ENCODE measurements at regions not wholly inside any gene's neighbourhood (a gene's known extent, or its start where the extent isn't known, plus 50 kb on each side); places are given as distances from the start of the nearest gene placed in this dataset.

GRCh38 chrX:30971774-30972603 is 82.9 kb upstream of the TAB3 start:
- H3K27me3 ChIP-seq (ENCODE audit: insufficient read depth, low read length, poor library complexity) = no peaks in the 10 kb centered on the region
- no peaks in the 10 kb centered on the region for H3K36me3 ChIP-seq (ENCODE audit: insufficient read depth, low read length)
- peak overlapping the region; percentile 39 for H2AFZ ChIP-seq (ENCODE audit: low read depth, low read length)
- TF ChIP-seq, protein P1, sequence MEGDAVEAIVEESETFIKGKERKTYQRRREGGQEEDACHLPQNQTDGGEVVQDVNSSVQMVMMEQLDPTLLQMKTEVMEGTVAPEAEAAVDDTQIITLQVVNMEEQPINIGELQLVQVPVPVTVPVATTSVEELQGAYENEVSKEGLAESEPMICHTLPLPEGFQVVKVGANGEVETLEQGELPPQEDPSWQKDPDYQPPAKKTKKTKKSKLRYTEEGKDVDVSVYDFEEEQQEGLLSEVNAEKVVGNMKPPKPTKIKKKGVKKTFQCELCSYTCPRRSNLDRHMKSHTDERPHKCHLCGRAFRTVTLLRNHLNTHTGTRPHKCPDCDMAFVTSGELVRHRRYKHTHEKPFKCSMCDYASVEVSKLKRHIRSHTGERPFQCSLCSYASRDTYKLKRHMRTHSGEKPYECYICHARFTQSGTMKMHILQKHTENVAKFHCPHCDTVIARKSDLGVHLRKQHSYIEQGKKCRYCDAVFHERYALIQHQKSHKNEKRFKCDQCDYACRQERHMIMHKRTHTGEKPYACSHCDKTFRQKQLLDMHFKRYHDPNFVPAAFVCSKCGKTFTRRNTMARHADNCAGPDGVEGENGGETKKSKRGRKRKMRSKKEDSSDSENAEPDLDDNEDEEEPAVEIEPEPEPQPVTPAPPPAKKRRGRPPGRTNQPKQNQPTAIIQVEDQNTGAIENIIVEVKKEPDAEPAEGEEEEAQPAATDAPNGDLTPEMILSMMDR (IDR thresholded peaks at IDR 0.05; ENCODE audit: borderline replicate concordance, extremely low read depth, low read length, poor library complexity, severe bottlenecking) = peak; percentile 70
- TF ChIP-seq EZH2 (IDR thresholded peaks at IDR 0.05; ENCODE audit: borderline replicate concordance, low read depth, low read length, severe bottlenecking) = no peak
- no peak overlapping the region for H3K4me3 ChIP-seq (ENCODE audit: low read depth in 1 of 2, low read length in 2 of 2)
- ATAC-seq (ENCODE audit: insufficient read depth, low read depth) = peak; percentile 73
- H3K79me2 ChIP-seq (ENCODE audit: insufficient read depth, low read length) = no peaks in the 10 kb centered on the region
- H3K4me2 ChIP-seq (ENCODE audit: insufficient read depth, low read length) = no peak overlapping the region
- H3K9ac ChIP-seq (ENCODE audit: low read depth, low read length) = no peak overlapping the region
- no peaks in the 10 kb centered on the region for H3K9me3 ChIP-seq (ENCODE audit: insufficient read depth, low read length, severe bottlenecking)
- no peaks in the 10 kb centered on the region for H3K4me1 ChIP-seq (ENCODE audit: insufficient read depth, low read length)
- no peaks in the 10 kb centered on the region for H4K20me1 ChIP-seq (ENCODE audit: insufficient read depth, low read length)
- H3K27ac ChIP-seq (ENCODE audit: low read length) = no peak overlapping the region
- DNase-seq = peak; percentile 8

GRCh38 chrX:30967516-30967915 is 78.5 kb upstream of the TAB3 start:
- no peak overlapping the region for H3K9ac ChIP-seq (ENCODE audit: low read depth, low read length)
- ATAC-seq (ENCODE audit: insufficient read depth, low read depth) (no peak), DNase-seq (no peak)
- H4K20me1 ChIP-seq (ENCODE audit: insufficient read depth, low read length) = no peaks in the 10 kb centered on the region
- H3K4me2 ChIP-seq (ENCODE audit: insufficient read depth, low read length) = no peak overlapping the region
- no peak overlapping the region for H3K27ac ChIP-seq (ENCODE audit: low read length)
- no peaks in the 10 kb centered on the region for H3K36me3 ChIP-seq (ENCODE audit: insufficient read depth, low read length)
- no peak for TF ChIP-seq EZH2 (IDR thresholded peaks at IDR 0.05; ENCODE audit: borderline replicate concordance, low read depth, low read length, severe bottlenecking)
- TF ChIP-seq, protein P1 (IDR thresholded peaks at IDR 0.05; ENCODE audit: borderline replicate concordance, extremely low read depth, low read length, poor library complexity, severe bottlenecking) = no peak
- no peaks in the 10 kb centered on the region for H3K9me3 ChIP-seq (ENCODE audit: insufficient read depth, low read length, severe bottlenecking)
- no peaks in the 10 kb centered on the region for H3K4me1 ChIP-seq (ENCODE audit: insufficient read depth, low read length)
- no peak overlapping the region for H3K4me3 ChIP-seq (ENCODE audit: low read depth in 1 of 2, low read length in 2 of 2)
- H2AFZ ChIP-seq (ENCODE audit: low read depth, low read length) = no peak overlapping the region
- H3K79me2 ChIP-seq (ENCODE audit: insufficient read depth, low read length) = no peaks in the 10 kb centered on the region
- H3K27me3 ChIP-seq (ENCODE audit: insufficient read depth, low read length, poor library complexity) = no peaks in the 10 kb centered on the region

GRCh38 chrX:30965767-30966166 is 76.7 kb upstream of the TAB3 start:
- H3K27me3 ChIP-seq (ENCODE audit: insufficient read depth, low read length, poor library complexity) = no peaks in the 10 kb centered on the region
- DNase-seq (no peak), ATAC-seq (ENCODE audit: insufficient read depth, low read depth) (no peak)
- H3K9ac ChIP-seq (ENCODE audit: low read depth, low read length) = no peak overlapping the region
- H3K9me3 ChIP-seq (ENCODE audit: insufficient read depth, low read length, severe bottlenecking) = no peaks in the 10 kb centered on the region
- H3K36me3 ChIP-seq (ENCODE audit: insufficient read depth, low read length) = no peaks in the 10 kb centered on the region
- H3K27ac ChIP-seq (ENCODE audit: low read length) = no peak overlapping the region
- H3K4me3 ChIP-seq (ENCODE audit: low read depth in 1 of 2, low read length in 2 of 2) = no peak overlapping the region
- no peak overlapping the region for H2AFZ ChIP-seq (ENCODE audit: low read depth, low read length)
- H4K20me1 ChIP-seq (ENCODE audit: insufficient read depth, low read length) = no peaks in the 10 kb centered on the region
- no peak overlapping the region for H3K4me2 ChIP-seq (ENCODE audit: insufficient read depth, low read length)
- no peaks in the 10 kb centered on the region for H3K79me2 ChIP-seq (ENCODE audit: insufficient read depth, low read length)
- TF ChIP-seq EZH2 (IDR thresholded peaks at IDR 0.05; ENCODE audit: borderline replicate concordance, low read depth, low read length, severe bottlenecking) = no peak
- TF ChIP-seq, protein P1 (IDR thresholded peaks at IDR 0.05; ENCODE audit: borderline replicate concordance, extremely low read depth, low read length, poor library complexity, severe bottlenecking) = no peak
- no peaks in the 10 kb centered on the region for H3K4me1 ChIP-seq (ENCODE audit: insufficient read depth, low read length)

Data from DND-41 (cell line).